Progenitor cell of endocrine pancreas (in vitro differentiated cells): ENCODE measurements at regions not wholly inside any gene's neighbourhood (a gene's known extent, or its start where the extent isn't known, plus 50 kb on each side); places are given as distances from the start of the nearest gene placed in this dataset.

Source experiments
- DNase-seq: peaks from one replicate; pipeline ENCODE4 v3.0.0; 2021; ENCODE audit warnings: low spot score; ENCODE audit not compliant: unreplicated experiment
- H3K27ac Mint-ChIP-seq: 2 replicates; pipeline ENCODE4 v1.8.0; 2021; ENCODE audit warnings: mild to moderate bottlenecking, moderate library complexity, mixed read lengths
- H3K27me3 Mint-ChIP-seq: 2 replicates; pipeline ENCODE4 v1.8.0; 2021; ENCODE audit warnings: mixed read lengths
- H3K36me3 Mint-ChIP-seq: 2 replicates; pipeline ENCODE4 v1.8.0; 2022; ENCODE audit warnings: mixed read lengths; ENCODE audit not compliant: insufficient read depth
- H3K4me1 Mint-ChIP-seq: 2 replicates; pipeline ENCODE4 v1.8.0; 2021; ENCODE audit warnings: low read depth, mixed read lengths
- H3K4me3 Mint-ChIP-seq: 2 replicates; pipeline ENCODE4 v1.8.0; 2021; ENCODE audit warnings: low read depth, mild to moderate bottlenecking, moderate library complexity, mixed read lengths
- H3K9me3 Mint-ChIP-seq: 2 replicates; pipeline ENCODE4 v1.8.0; 2021; ENCODE audit warnings: low read depth, mixed read lengths
- CTCF ChIP-seq: fragments of 200-600 bp; sonication (generic); IDR thresholded peaks from one replicate; pipeline ENCODE4 v1.5.0; 2021; ENCODE audit warnings: antibody characterized with exemption, mild to moderate bottlenecking; ENCODE audit not compliant: unreplicated experiment

GRCh38 chr9:2341126-2341525, 280.5 kb upstream of the VLDLR start:
- H3K36me3 Mint-ChIP-seq, result no peaks in the 10 kb centered on the region
- peaks cover 3% of the 10 kb centered on the region for H3K9me3 Mint-ChIP-seq
- no peak for TF ChIP-seq CTCF
- H3K4me1 Mint-ChIP-seq, result peaks cover 21% of the 10 kb centered on the region
- no peak overlapping the region for H3K4me3 Mint-ChIP-seq
- DNase-seq, result no peak
- H3K27ac Mint-ChIP-seq, result no peak overlapping the region
- no peaks in the 10 kb centered on the region for H3K27me3 Mint-ChIP-seq

GRCh38 chr9:2341956-2342355, 279.6 kb upstream of the VLDLR start:
- DNase-seq, result no peak
- Mint-ChIP-seq H3K9me3 (peaks cover 3% of the 10 kb centered on the region), H3K4me1 (peaks cover 14% of the 10 kb centered on the region), H3K27ac (no peak overlapping the region), H3K36me3 (no peaks in the 10 kb centered on the region), H3K4me3 (no peak overlapping the region), H3K27me3 (no peaks in the 10 kb centered on the region)
- no peak for TF ChIP-seq CTCF

- no peak overlapping the region for H3K4me3 Mint-ChIP-seq
- DNase-seq, result no peak
- peaks cover 8% of the 10 kb centered on the region for H3K9me3 Mint-ChIP-seq
- H3K27me3 Mint-ChIP-seq, result no peaks in the 10 kb centered on the region
- H3K4me1 Mint-ChIP-seq, result peaks cover 3% of the 10 kb centered on the region
- no peak for TF ChIP-seq CTCF
- no peak overlapping the region for H3K27ac Mint-ChIP-seq
- H3K36me3 Mint-ChIP-seq, result no peaks in the 10 kb centered on the region
Observed at GRCh38 chr9:2343756-2344155, 277.8 kb upstream of the VLDLR start.

GRCh38 chr9:2344436-2344835, 277.2 kb upstream of the VLDLR start:
- Mint-ChIP-seq H3K27me3 (no peaks in the 10 kb centered on the region), H3K4me1 (no peaks in the 10 kb centered on the region), H3K9me3 (peaks cover 8% of the 10 kb centered on the region), H3K27ac (no peak overlapping the region), H3K4me3 (no peak overlapping the region), H3K36me3 (no peaks in the 10 kb centered on the region)
- TF ChIP-seq CTCF, result no peak
- DNase-seq, result no peak

GRCh38 chr9:2345013-2345412, 276.6 kb upstream of the VLDLR start:
- H3K9me3 Mint-ChIP-seq, result peaks cover 8% of the 10 kb centered on the region
- no peaks in the 10 kb centered on the region for H3K36me3 Mint-ChIP-seq
- H3K4me1 Mint-ChIP-seq, result no peaks in the 10 kb centered on the region
- TF ChIP-seq CTCF, result no peak
- DNase-seq, result no peak
- H3K27me3 Mint-ChIP-seq, result no peaks in the 10 kb centered on the region
- no peak overlapping the region for H3K4me3 Mint-ChIP-seq
- no peak overlapping the region for H3K27ac Mint-ChIP-seq
